B cell (primary cell): ENCODE measurements at regions not wholly inside any gene's neighbourhood (a gene's known extent, or its start where the extent isn't known, plus 50 kb on each side); places are given as distances from the start of the nearest gene placed in this dataset.

Source experiments
- ATAC-seq: fragments of 200-7000 bp; cut with Tn5 transposase; one replicate; pipeline ENCODE4 v1.10.0; 2021; ENCODE audit warnings: low read depth, mild to moderate bottlenecking, moderate number of reproducible peaks, moderate library complexity
- CTCF ChIA-PET: fragments of 350-600 bp; sonication (Branson Sonifier 250); formaldehyde crosslinking; loops from one replicate; lab custom pipeline; 2021; ENCODE audit warnings: antibody characterized with exemption, inconsistent platforms; lab: Charles Lee
- POLR2A ChIA-PET: fragments of 350-600 bp; sonication (Branson Sonifier 250); formaldehyde crosslinking; loops from one replicate; lab custom pipeline; 2021; ENCODE audit warnings: antibody characterized with exemption; lab: Charles Lee
- DNase-seq: peaks from one replicate; pipeline ENCODE4 v3.0.0; 2013
- H2AFZ ChIP-seq: 2 replicates; pipeline ENCODE4 v1.6.1; 2012; ENCODE audit warnings: mild to moderate bottlenecking, low read depth, low read length; ENCODE audit not compliant: insufficient read depth, poor library complexity, severe bottlenecking
- H3K27ac ChIP-seq, 2 donors: 1 replicate in 1 of 2; 2 replicates in 1 of 2; pipeline ENCODE4 v1.5.1; 2012 to 2013; ENCODE audit warnings: low read length in 2 of 2, mild to moderate bottlenecking in 2 of 2, moderate library complexity in 1 of 2
- H3K27me3 ChIP-seq, 4 experiments: fragments of 200-600 bp in 1 of 4; sonication (generic) in 1 of 4; replicated peaks in 1 of 4; 1 replicate in 2 of 4; 2 replicates in 2 of 4; pipeline versions ENCODE4 v1.6.1 to v1.7.0; 2013 to 2016; ENCODE audit warnings: low read length in 3 of 4, mild to moderate bottlenecking in 2 of 4, mixed read lengths in 1 of 4, moderate library complexity in 1 of 4; ENCODE audit not compliant: insufficient read depth in 4 of 4, control insufficient read depth in 3 of 4; ENCODE audit errors: control extremely low read depth in 1 of 4
- H3K36me3 ChIP-seq, 2 experiments: replicated peaks in 1 of 2; 1 replicate in 1 of 2; 2 replicates in 1 of 2; pipeline versions ENCODE4 v1.6.1 to v1.7.1; 2013; ENCODE audit warnings: low read length in 1 of 2; ENCODE audit not compliant: insufficient read depth in 2 of 2, control insufficient read depth in 1 of 2; ENCODE audit errors: control extremely low read depth in 1 of 2, extremely low read depth in 1 of 2
- H3K4me1 ChIP-seq, 2 donors: fragments of 200-600 bp in 1 of 2; sonication (generic) in 1 of 2; 1 replicate in 1 of 2; 2 replicates in 1 of 2; pipeline versions ENCODE4 v1.5.1 to v1.6.1; 2013 to 2017; ENCODE audit warnings: low read length in 2 of 2; ENCODE audit not compliant: control insufficient read depth in 2 of 2, insufficient read depth in 2 of 2
- H3K4me2 ChIP-seq: replicated peaks from 2 replicates; pipeline ENCODE3; 2012; ENCODE audit warnings: mild to moderate bottlenecking, low read depth, low read length; ENCODE audit not compliant: poor library complexity, severe bottlenecking
- H3K4me3 ChIP-seq, 5 experiments: fragments of 200-600 bp in 1 of 5; sonication (generic) in 1 of 5; 1 replicate in 3 of 5; 2 replicates in 2 of 5; pipeline versions ENCODE4 v1.5.1 to v1.7.0; 2011 to 2016; ENCODE audit warnings: low read length in 4 of 5, mild to moderate bottlenecking in 4 of 5, low read depth in 2 of 5, control low read depth in 1 of 5, moderate library complexity in 1 of 5; ENCODE audit not compliant: insufficient read depth in 1 of 5; ENCODE audit errors: control extremely low read depth in 1 of 5, extremely low read depth in 1 of 5
- H3K79me2 ChIP-seq: fragments of 200-600 bp; sonication (generic); one replicate; pipeline ENCODE4 v1.6.0; 2016; ENCODE audit warnings: low read length; ENCODE audit not compliant: control insufficient read depth, insufficient read depth
- H3K9ac ChIP-seq: fragments of 200-600 bp; sonication (generic); 2 replicates; pipeline ENCODE4 v1.6.1; 2017; ENCODE audit warnings: mild to moderate bottlenecking, low read length, moderate library complexity
- H3K9me3 ChIP-seq, 3 donors: one replicate each; pipeline versions ENCODE4 v1.6.1 to v1.7.1; 2013; ENCODE audit warnings: low read length in 2 of 3; ENCODE audit not compliant: control insufficient read depth in 2 of 3, insufficient read depth in 1 of 3; ENCODE audit errors: control extremely low read depth in 1 of 3
- H4K20me1 ChIP-seq: 2 replicates; pipeline ENCODE4 v1.6.0; 2012; ENCODE audit warnings: mild to moderate bottlenecking, low read length; ENCODE audit not compliant: insufficient read depth, control insufficient read depth, poor library complexity, severe bottlenecking
- H3K27ac Mint-ChIP-seq: one replicate; pipeline ENCODE4 v1.8.0; 2021; ENCODE audit warnings: mixed read lengths
- H3K27me3 Mint-ChIP-seq: one replicate; pipeline ENCODE4 v1.8.0; 2021; ENCODE audit warnings: mixed read lengths
- H3K4me1 Mint-ChIP-seq: one replicate; pipeline ENCODE4 v1.8.0; 2021; ENCODE audit warnings: mixed read lengths
- H3K4me3 Mint-ChIP-seq: one replicate; pipeline ENCODE4 v1.8.0; 2021; ENCODE audit warnings: mixed read lengths
- H3K9me3 Mint-ChIP-seq: one replicate; pipeline ENCODE4 v1.8.0; 2022; ENCODE audit warnings: mixed read lengths; ENCODE audit not compliant: insufficient read depth
- EZH2 ChIP-seq: IDR thresholded peaks from 2 replicates; pipeline ENCODE4 v1.6.1; 2012; ENCODE audit warnings: borderline replicate concordance, low read depth, mild to moderate bottlenecking, moderate library complexity, low read length; ENCODE audit not compliant: insufficient read depth, poor library complexity, severe bottlenecking
- WGBS: methylation state at CpG from one replicate; pipeline ENCODE4 v1.1.5; 2013; ENCODE audit warnings: missing lambda C conversion rate; ENCODE audit not compliant: insufficient coverage; 5-methylcytosine and 5-hydroxymethylcytosine counted together
- intact Hi-C: fragments of 100-400 bp; cut with micrococcal nuclease; formaldehyde crosslinking; loops from one replicate; pipeline ENCODE4 v1.10.0; 2022
- TF ChIP-seq, protein P1 (sequence below): fragments of 200-600 bp; IDR thresholded peaks from one replicate; pipeline ENCODE4 v1.8.0; 2022; ENCODE audit warnings: antibody characterized with exemption, mild to moderate bottlenecking

DNA sequence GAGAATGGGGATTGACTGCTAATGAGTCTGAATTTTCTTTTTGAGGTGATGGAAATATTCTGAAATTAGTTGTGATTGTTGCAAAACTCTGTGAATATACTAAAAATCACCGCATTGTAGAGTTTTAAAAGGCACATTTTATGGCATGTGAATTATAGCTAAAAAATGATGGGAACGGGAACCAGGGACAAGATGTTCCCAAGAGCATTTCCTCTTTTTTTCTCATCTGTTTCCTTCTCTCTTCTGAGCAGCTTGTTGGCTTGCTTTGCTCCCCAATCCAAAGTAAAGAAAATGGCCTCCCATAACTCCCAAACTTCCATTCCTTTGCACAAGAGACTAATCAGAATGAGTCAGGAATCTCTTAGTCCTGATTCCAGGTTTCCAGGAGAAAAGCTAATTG, 459.2 kb downstream of the TSHZ3 start:
- Histone ChIP-seq H4K20me1 (no peaks in the 10 kb centered on the region), H3K4me1 (no peaks in the 10 kb centered on the region), H3K9ac (no peak overlapping the region), H3K27ac (no peak overlapping the region), H3K9me3 (peaks cover 0 to 8% (median 0%) of the 10 kb centered on the region in 3 donors), H3K36me3 (no peaks in the 10 kb centered on the region), H3K79me2 (no peaks in the 10 kb centered on the region), H3K4me2 (no peak overlapping the region), H3K27me3 (no peaks in the 10 kb centered on the region), H3K4me3 (no peak overlapping the region), H2AFZ (no peak overlapping the region)
- Mint-ChIP-seq H3K27me3 (no peaks in the 10 kb centered on the region), H3K4me3 (no peak overlapping the region), H3K9me3 (no peaks in the 10 kb centered on the region), H3K4me1 (no peaks in the 10 kb centered on the region), H3K27ac (no peak overlapping the region)
- ChIA-PET CTCF (no interaction called here), POLR2A (no interaction called here)
- no CpG with 5 or more reads among the region's 2 CpGs for WGBS
- intact Hi-C loops: no loop called here
- TF ChIP-seq, protein P1, sequence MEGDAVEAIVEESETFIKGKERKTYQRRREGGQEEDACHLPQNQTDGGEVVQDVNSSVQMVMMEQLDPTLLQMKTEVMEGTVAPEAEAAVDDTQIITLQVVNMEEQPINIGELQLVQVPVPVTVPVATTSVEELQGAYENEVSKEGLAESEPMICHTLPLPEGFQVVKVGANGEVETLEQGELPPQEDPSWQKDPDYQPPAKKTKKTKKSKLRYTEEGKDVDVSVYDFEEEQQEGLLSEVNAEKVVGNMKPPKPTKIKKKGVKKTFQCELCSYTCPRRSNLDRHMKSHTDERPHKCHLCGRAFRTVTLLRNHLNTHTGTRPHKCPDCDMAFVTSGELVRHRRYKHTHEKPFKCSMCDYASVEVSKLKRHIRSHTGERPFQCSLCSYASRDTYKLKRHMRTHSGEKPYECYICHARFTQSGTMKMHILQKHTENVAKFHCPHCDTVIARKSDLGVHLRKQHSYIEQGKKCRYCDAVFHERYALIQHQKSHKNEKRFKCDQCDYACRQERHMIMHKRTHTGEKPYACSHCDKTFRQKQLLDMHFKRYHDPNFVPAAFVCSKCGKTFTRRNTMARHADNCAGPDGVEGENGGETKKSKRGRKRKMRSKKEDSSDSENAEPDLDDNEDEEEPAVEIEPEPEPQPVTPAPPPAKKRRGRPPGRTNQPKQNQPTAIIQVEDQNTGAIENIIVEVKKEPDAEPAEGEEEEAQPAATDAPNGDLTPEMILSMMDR: no peak
- no peak for TF ChIP-seq EZH2
- ATAC-seq (no peak), DNase-seq (no peak)

DNA sequence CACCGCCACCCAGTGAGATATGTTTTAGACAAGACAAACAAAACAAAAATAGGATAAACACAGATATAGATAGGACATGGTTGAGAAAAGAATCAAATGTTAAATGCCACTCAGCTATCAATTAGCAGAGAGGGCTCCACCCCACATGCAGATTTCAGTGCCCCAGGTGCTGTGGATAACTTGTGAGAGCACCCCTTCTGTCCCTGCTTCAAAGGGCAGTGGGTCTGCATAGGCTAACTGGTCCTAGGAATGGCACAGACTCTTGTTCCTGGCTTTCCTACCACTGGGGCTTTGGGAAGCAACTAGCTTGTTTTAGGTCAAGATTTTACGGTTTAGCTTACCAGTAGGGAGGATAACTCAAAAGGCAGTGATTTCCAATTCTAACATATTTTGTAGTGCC, 460.3 kb downstream of the TSHZ3 start:
- H3K27ac Mint-ChIP-seq: no peak overlapping the region
- intact Hi-C loops: no loop called here
- H3K4me1 ChIP-seq: no peaks in the 10 kb centered on the region

More for the DNA sequence above, 460.3 kb downstream of the TSHZ3 start:
- TF ChIP-seq, protein P1: no peak
- no peaks in the 10 kb centered on the region for H3K4me1 Mint-ChIP-seq
- Histone ChIP-seq H2AFZ (no peak overlapping the region), H3K79me2 (no peaks in the 10 kb centered on the region), H3K4me2 (no peak overlapping the region), H4K20me1 (no peaks in the 10 kb centered on the region), H3K9me3 (peaks cover 0 to 17% (median 0%) of the 10 kb centered on the region in 3 donors), H3K9ac (no peak overlapping the region), H3K27ac (no peak overlapping the region), H3K27me3 (no peaks in the 10 kb centered on the region), H3K4me3 (no peak overlapping the region), H3K36me3 (no peaks in the 10 kb centered on the region)
- H3K27me3 Mint-ChIP-seq: no peaks in the 10 kb centered on the region
- no peak for DNase-seq
- H3K4me3 Mint-ChIP-seq: no peak overlapping the region
- no peak for ATAC-seq
- whole genome bisulfite sequencing: no CpG with 5 or more reads among the region's 2 CpGs
- POLR2A ChIA-PET: no interaction called here
- CTCF ChIA-PET: no interaction called here
- no peaks in the 10 kb centered on the region for H3K9me3 Mint-ChIP-seq
